OCI-LY3 (cell line): ENCODE measurements at regions not wholly inside any gene's neighbourhood (a gene's known extent, or its start where the extent isn't known, plus 50 kb on each side); places are given as distances from the start of the nearest gene placed in this dataset.

Source experiments
- H2AFZ ChIP-seq: fragments of 200-600, 300-600 bp; shearing (Covaris generic); 2 replicates; pipeline ENCODE4 v1.6.0; 2014; ENCODE audit warnings: antibody characterized with exemption, low read depth, low read length
- H3K27ac ChIP-seq: fragments of 200-600, 300-600 bp; sonication (generic); 2 replicates; pipeline ENCODE4 v1.5.1; 2014; ENCODE audit warnings: mild to moderate bottlenecking, low read length, moderate library complexity, mixed read lengths
- H3K27me3 ChIP-seq: fragments of 200-600, 300-600 bp; sonication (generic); 2 replicates; pipeline ENCODE4 v1.6.1; 2014; ENCODE audit warnings: low read depth, low read length, mixed read lengths
- H3K36me3 ChIP-seq: fragments of 200-600, 300-600 bp; sonication (generic); replicated peaks from 2 replicates; pipeline ENCODE3; 2014; ENCODE audit warnings: low read depth, low read length, mixed read lengths
- H3K4me1 ChIP-seq: fragments of 300-600, 200-600 bp; sonication (generic); 2 replicates; pipeline ENCODE4 v1.6.1; 2014; ENCODE audit warnings: low read length, mixed read lengths
- H3K4me2 ChIP-seq: fragments of 200-600, 300-600 bp; sonication (generic); 2 replicates; pipeline ENCODE4 v1.6.1; 2014; ENCODE audit warnings: low read length, mixed read lengths
- H3K4me3 ChIP-seq: fragments of 300-600, 200-600 bp; sonication (generic); 2 replicates; pipeline ENCODE4 v1.5.1; 2014; ENCODE audit warnings: antibody characterized with exemption, mild to moderate bottlenecking, low read length, moderate library complexity
- H3K79me2 ChIP-seq: fragments of 300-600, 200-600 bp; shearing (Covaris generic); 2 replicates; pipeline ENCODE4 v1.6.1; 2014; ENCODE audit warnings: mild to moderate bottlenecking, low read length, mixed read lengths
- H3K9ac ChIP-seq: fragments of 300-600, 200-600 bp; shearing (Covaris generic); 2 replicates; pipeline ENCODE4 v1.6.0; 2014; ENCODE audit warnings: mild to moderate bottlenecking, low read length, moderate library complexity
- H3K9me3 ChIP-seq: fragments of 200-600, 300-600 bp; shearing (Covaris generic); 2 replicates; pipeline ENCODE4 v1.6.1; 2014; ENCODE audit warnings: low read length, mixed read lengths; ENCODE audit not compliant: insufficient read depth
- H4K20me1 ChIP-seq: fragments of 200-600, 300-600 bp; sonication (generic); 2 replicates; pipeline ENCODE4 v1.6.1; 2016; ENCODE audit warnings: low read length, mixed read lengths; ENCODE audit not compliant: insufficient read depth
- CTCF ChIP-seq: fragments of 200-600, 300-600 bp; sonication (generic); IDR thresholded peaks from 2 replicates; pipeline ENCODE4 v1.5.1; 2014; ENCODE audit warnings: antibody characterized with exemption, low read length, low read depth
- EZH2phosphoT487 ChIP-seq: fragments of 200-600 bp; shearing (Covaris generic); IDR thresholded peaks from 2 replicates; pipeline ENCODE4 v1.6.1; 2018; ENCODE audit warnings: antibody characterized with exemption, mixed run types, low read depth

GRCh38 chr7:17133977-17134376 is 164.5 kb upstream of the AHR start:
- Histone ChIP-seq H3K36me3 (no peaks in the 10 kb centered on the region), H4K20me1 (no peaks in the 10 kb centered on the region), H3K4me2 (peak overlapping the region; percentile 78), H2AFZ (no peak overlapping the region), H3K4me1 (peaks cover 98% of the 10 kb centered on the region), H3K9ac (peak overlapping the region; percentile 97), H3K4me3 (no peak overlapping the region), H3K9me3 (no peaks in the 10 kb centered on the region), H3K27me3 (no peaks in the 10 kb centered on the region), H3K79me2 (peaks cover 32% of the 10 kb centered on the region), H3K27ac (peak overlapping the region; percentile 100)
- TF ChIP-seq CTCF (no peak), EZH2phosphoT487 (no peak)

GRCh38 chr7:17134786-17135185 is 163.7 kb upstream of the AHR start:
- TF ChIP-seq EZH2phosphoT487 (no peak), CTCF (no peak)
- no peaks in the 10 kb centered on the region for H3K36me3 ChIP-seq
- peaks cover 98% of the 10 kb centered on the region for H3K4me1 ChIP-seq
- no peak overlapping the region for H2AFZ ChIP-seq
- H3K9ac ChIP-seq: peak overlapping the region; percentile 97
- peaks cover 37% of the 10 kb centered on the region for H3K79me2 ChIP-seq
- peak overlapping the region; percentile 100 for H3K27ac ChIP-seq
- H3K27me3 ChIP-seq: no peaks in the 10 kb centered on the region
- no peaks in the 10 kb centered on the region for H4K20me1 ChIP-seq
- H3K9me3 ChIP-seq: no peaks in the 10 kb centered on the region
- peak overlapping the region; percentile 78 for H3K4me2 ChIP-seq
- H3K4me3 ChIP-seq: peak overlapping the region; percentile 54

- Histone ChIP-seq H3K4me3 (no peak overlapping the region), H2AFZ (no peak overlapping the region), H3K27ac (peak overlapping the region; percentile 100), H3K79me2 (peaks cover 34% of the 10 kb centered on the region), H4K20me1 (no peaks in the 10 kb centered on the region), H3K9ac (peak overlapping the region; percentile 97), H3K4me2 (peak overlapping the region; percentile 78), H3K4me1 (peaks cover 98% of the 10 kb centered on the region), H3K27me3 (no peaks in the 10 kb centered on the region), H3K9me3 (no peaks in the 10 kb centered on the region), H3K36me3 (no peaks in the 10 kb centered on the region)
- TF ChIP-seq EZH2phosphoT487 (no peak), CTCF (no peak)
These were observed 162.3 kb upstream of the AHR start for GRCh38 chr7:17136126-17136525.

- peaks cover 29% of the 10 kb centered on the region for H3K79me2 ChIP-seq
- peak overlapping the region; percentile 19; the same call in 1 of the 2 replicates for H2AFZ ChIP-seq
- H3K27me3 ChIP-seq: no peaks in the 10 kb centered on the region
- H3K36me3 ChIP-seq: no peaks in the 10 kb centered on the region
- TF ChIP-seq EZH2phosphoT487: no peak
- TF ChIP-seq CTCF: no peak
- H4K20me1 ChIP-seq: no peaks in the 10 kb centered on the region
- H3K4me1 ChIP-seq: peaks cover 90% of the 10 kb centered on the region
- H3K4me2 ChIP-seq: peak overlapping the region; percentile 57
- peak overlapping the region; percentile 60 for H3K9ac ChIP-seq
- H3K27ac ChIP-seq: peak overlapping the region; percentile 100
- no peak overlapping the region for H3K4me3 ChIP-seq
- H3K9me3 ChIP-seq: no peaks in the 10 kb centered on the region
These were observed 159.4 kb upstream of the AHR start for GRCh38 chr7:17139081-17139480.
